Loucy (cell line): ENCODE measurements at regions not wholly inside any gene's neighbourhood (a gene's known extent, or its start where the extent isn't known, plus 50 kb on each side); places are given as distances from the start of the nearest gene placed in this dataset.

Experiments used
- CTCF ChIP-seq: fragments of 200-600 bp; sonication (generic); conservative IDR thresholded peaks from 2 replicates; pipeline ENCODE4 v1.5.1; 2014; ENCODE audit warnings: mild to moderate bottlenecking, antibody characterized with exemption, low read length
- EZH2phosphoT487 ChIP-seq: fragments of 200-600 bp; IDR thresholded peaks from 2 replicates; pipeline ENCODE4 v1.6.1; 2018; ENCODE audit warnings: antibody characterized with exemption, mild to moderate bottlenecking, moderate library complexity, borderline replicate concordance

- TF ChIP-seq CTCF (no peak), EZH2phosphoT487 (no peak)
Measured at GRCh38 chr2:236855176-236855865, 230.4 kb upstream of the COPS8 start.
